ENCODE measurements at regions not wholly inside any gene's neighbourhood (a gene's known extent, or its start where the extent isn't known, plus 50 kb on each side); places are given as distances from the start of the nearest gene placed in this dataset.
"Not testable (repeated sequence)": the region's sequence is repeated elsewhere in the genome, so short reads cannot be mapped to it uniquely, and the experiment has no call there.

DNA sequence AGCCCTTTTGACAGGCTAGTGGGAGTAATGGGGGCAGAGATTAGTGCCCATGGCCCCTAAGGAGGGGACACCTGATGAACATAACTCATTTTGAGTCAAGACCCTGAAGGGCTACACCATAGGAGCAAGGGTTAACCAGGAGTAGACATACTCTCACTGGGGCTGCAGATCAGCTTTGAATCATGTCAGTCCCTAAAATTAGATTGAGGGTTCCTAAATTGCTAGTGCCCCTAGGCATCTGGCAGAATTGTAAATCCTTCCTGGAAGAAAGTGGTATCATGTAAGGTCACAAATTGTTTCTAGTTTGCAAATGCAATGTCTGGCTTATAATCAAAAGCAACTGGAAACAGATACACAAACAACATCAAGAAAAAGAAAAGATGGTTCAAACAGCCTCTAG is 52.1 kb upstream of the LRRC37A2 start:
- DNase-seq; H3K27ac ChIP-seq; in situ Hi-C loops (cut with HindIII; ENCODE audit: low pct_ligation_motif_present, low sequenced_read_pairs); H3K27me3 ChIP-seq (replicated peaks); H3K36me3 ChIP-seq (replicated peaks); H3K4me3 ChIP-seq (ENCODE audit: low read depth, low read length): not testable (repeated sequence)

- H3K4me3 ChIP-seq (ENCODE audit: low read depth, low read length); in situ Hi-C loops (cut with HindIII; ENCODE audit: low pct_ligation_motif_present, low sequenced_read_pairs); H3K27me3 ChIP-seq (replicated peaks); DNase-seq; H3K27ac ChIP-seq; H3K36me3 ChIP-seq (replicated peaks): not testable (repeated sequence)
Observed at GRCh38 chr17:46455069-46455468, 57.2 kb upstream of the LRRC37A2 start.

- H3K27me3 ChIP-seq (replicated peaks) = not testable (repeated sequence)
Observed at GRCh38 chr17:46454572-46454971, 57.7 kb upstream of the LRRC37A2 start.

GRCh38 chr17:46453077-46453476 is 59.2 kb upstream of the LRRC37A2 start:
- DNase-seq; H3K36me3 ChIP-seq (replicated peaks); in situ Hi-C loops (cut with HindIII; ENCODE audit: low pct_ligation_motif_present, low sequenced_read_pairs); H3K4me3 ChIP-seq (ENCODE audit: low read depth, low read length); H3K27me3 ChIP-seq (replicated peaks); H3K27ac ChIP-seq: not testable (repeated sequence)

More at GRCh38 chr17:46454572-46454971, 57.7 kb upstream of the LRRC37A2 start:
- H3K36me3 ChIP-seq (replicated peaks); in situ Hi-C loops (cut with HindIII; ENCODE audit: low pct_ligation_motif_present, low sequenced_read_pairs); H3K4me3 ChIP-seq (ENCODE audit: low read depth, low read length); DNase-seq; H3K27ac ChIP-seq: not testable (repeated sequence)

- H3K4me3 ChIP-seq (ENCODE audit: low read depth, low read length); DNase-seq: not testable (repeated sequence)
Observed at GRCh38 chr17:46445849-46446248, 66.4 kb upstream of the LRRC37A2 start.

GRCh38 chr17:46445411-46445810 is 66.9 kb upstream of the LRRC37A2 start:
- in situ Hi-C loops (cut with HindIII; ENCODE audit: low pct_ligation_motif_present, low sequenced_read_pairs) = not testable (repeated sequence)

More at GRCh38 chr17:46445849-46446248, 66.4 kb upstream of the LRRC37A2 start:
- H3K36me3 ChIP-seq (replicated peaks); H3K27me3 ChIP-seq (replicated peaks); in situ Hi-C loops (cut with HindIII; ENCODE audit: low pct_ligation_motif_present, low sequenced_read_pairs); H3K27ac ChIP-seq: not testable (repeated sequence)

GRCh38 chr17:46442153-46442552 is 70.1 kb upstream of the LRRC37A2 start:
- in situ Hi-C loops (cut with HindIII; ENCODE audit: low pct_ligation_motif_present, low sequenced_read_pairs); DNase-seq; H3K27ac ChIP-seq; H3K4me3 ChIP-seq (ENCODE audit: low read depth, low read length); H3K27me3 ChIP-seq (replicated peaks); H3K36me3 ChIP-seq (replicated peaks): not testable (repeated sequence)

More at GRCh38 chr17:46445411-46445810, 66.9 kb upstream of the LRRC37A2 start:
- not testable (repeated sequence) for DNase-seq; H3K36me3 ChIP-seq (replicated peaks); H3K27me3 ChIP-seq (replicated peaks); H3K4me3 ChIP-seq (ENCODE audit: low read depth, low read length); H3K27ac ChIP-seq

DNA sequence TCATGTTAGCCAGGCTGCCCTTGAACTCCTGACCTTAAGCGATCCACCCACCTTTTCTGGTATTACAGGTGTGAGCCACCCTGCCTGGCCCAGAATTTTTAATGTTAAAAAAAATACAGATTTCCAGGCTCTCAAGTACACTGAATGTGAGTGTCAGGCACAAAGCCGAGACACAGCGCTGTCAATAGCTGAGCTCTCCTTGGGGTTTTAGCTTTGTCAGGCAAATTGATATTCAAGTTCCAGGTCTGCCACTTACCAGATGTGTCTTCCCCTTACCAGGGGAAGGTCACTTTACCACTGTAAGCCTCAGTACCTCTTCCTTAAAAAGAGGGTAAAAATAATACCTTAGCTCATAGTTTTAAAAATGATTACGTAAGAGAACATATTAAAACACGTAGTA is 71.6 kb upstream of the LRRC37A2 start:
- H3K27me3 ChIP-seq (replicated peaks); in situ Hi-C loops (cut with HindIII; ENCODE audit: low pct_ligation_motif_present, low sequenced_read_pairs); DNase-seq; H3K27ac ChIP-seq; H3K36me3 ChIP-seq (replicated peaks); H3K4me3 ChIP-seq (ENCODE audit: low read depth, low read length): not testable (repeated sequence)

DNA sequence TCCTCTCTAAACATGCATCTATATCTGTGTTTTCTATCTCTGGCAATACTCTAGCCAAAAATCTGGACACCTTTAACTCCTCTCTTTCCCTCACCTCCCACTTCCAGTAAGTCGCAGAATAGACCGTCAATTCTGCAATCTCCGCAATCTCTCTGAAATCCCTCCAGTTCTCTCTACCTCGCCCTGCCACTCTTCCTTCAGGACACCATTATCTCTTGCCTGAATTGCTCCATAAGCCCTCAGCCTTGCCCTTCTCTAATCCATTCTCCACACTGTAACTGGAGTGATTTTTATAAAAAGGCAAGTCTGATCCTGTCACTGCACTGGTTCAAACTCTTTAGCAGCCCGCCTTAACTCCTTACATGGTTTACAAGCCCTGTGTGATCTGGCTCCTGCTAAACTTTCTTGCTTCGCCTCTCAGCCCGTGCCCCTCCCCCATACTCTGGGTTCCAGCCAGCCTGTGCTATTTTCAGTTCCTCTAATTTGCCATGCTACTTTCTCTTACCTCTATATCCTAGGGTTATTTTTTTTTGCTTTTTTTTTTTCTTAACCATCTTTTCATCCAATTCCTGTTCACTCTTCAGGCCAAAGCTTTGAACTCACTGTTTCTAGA is 73.0 kb upstream of the ARL17B start:
- H3K27me3 ChIP-seq (replicated peaks); in situ Hi-C loops (cut with HindIII; ENCODE audit: low pct_ligation_motif_present, low sequenced_read_pairs); H3K27ac ChIP-seq; H3K36me3 ChIP-seq (replicated peaks); DNase-seq; H3K4me3 ChIP-seq (ENCODE audit: low read depth, low read length): not testable (repeated sequence)

GRCh38 chr17:46430300-46430699 is 68.7 kb upstream of the ARL17B start:
- H3K4me3 ChIP-seq (ENCODE audit: low read depth, low read length); H3K27ac ChIP-seq; H3K27me3 ChIP-seq (replicated peaks); in situ Hi-C loops (cut with HindIII; ENCODE audit: low pct_ligation_motif_present, low sequenced_read_pairs); H3K36me3 ChIP-seq (replicated peaks); DNase-seq: not testable (repeated sequence)

DNA sequence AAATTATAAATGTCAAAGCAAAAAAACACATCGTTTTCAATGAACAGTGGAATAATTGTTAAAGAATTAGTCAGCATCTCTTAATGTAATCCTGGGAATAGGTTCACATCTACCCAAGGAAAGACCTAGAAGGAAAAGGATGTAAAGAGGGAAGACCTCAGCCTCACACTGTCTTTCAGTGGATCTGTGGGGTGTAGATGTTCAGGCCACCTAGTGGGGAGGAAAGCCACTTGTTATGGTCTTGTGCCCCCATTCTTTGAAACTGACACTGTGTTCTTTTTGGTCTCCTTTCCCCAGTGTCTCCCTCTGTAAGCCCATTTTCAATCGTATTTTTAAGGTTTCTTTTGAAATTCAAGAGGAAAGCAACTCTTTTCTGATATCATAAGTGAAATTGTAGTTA is 68.1 kb upstream of the ARL17B start:
- H3K27ac ChIP-seq; H3K27me3 ChIP-seq (replicated peaks); H3K4me3 ChIP-seq (ENCODE audit: low read depth, low read length); DNase-seq; in situ Hi-C loops (cut with HindIII; ENCODE audit: low pct_ligation_motif_present, low sequenced_read_pairs); H3K36me3 ChIP-seq (replicated peaks): not testable (repeated sequence)

GRCh38 chr17:46424187-46424884 is 62.8 kb upstream of the ARL17B start:
- H3K36me3 ChIP-seq (replicated peaks); H3K27ac ChIP-seq; in situ Hi-C loops (cut with HindIII; ENCODE audit: low pct_ligation_motif_present, low sequenced_read_pairs); DNase-seq; H3K27me3 ChIP-seq (replicated peaks); H3K4me3 ChIP-seq (ENCODE audit: low read depth, low read length): not testable (repeated sequence)

GRCh38 chr17:46417907-46418306 is 56.3 kb upstream of the ARL17B start:
- H3K27ac ChIP-seq; H3K4me3 ChIP-seq (ENCODE audit: low read depth, low read length); H3K27me3 ChIP-seq (replicated peaks); H3K36me3 ChIP-seq (replicated peaks); in situ Hi-C loops (cut with HindIII; ENCODE audit: low pct_ligation_motif_present, low sequenced_read_pairs): not testable (repeated sequence)
- DNase-seq = peak; percentile 1

DNA sequence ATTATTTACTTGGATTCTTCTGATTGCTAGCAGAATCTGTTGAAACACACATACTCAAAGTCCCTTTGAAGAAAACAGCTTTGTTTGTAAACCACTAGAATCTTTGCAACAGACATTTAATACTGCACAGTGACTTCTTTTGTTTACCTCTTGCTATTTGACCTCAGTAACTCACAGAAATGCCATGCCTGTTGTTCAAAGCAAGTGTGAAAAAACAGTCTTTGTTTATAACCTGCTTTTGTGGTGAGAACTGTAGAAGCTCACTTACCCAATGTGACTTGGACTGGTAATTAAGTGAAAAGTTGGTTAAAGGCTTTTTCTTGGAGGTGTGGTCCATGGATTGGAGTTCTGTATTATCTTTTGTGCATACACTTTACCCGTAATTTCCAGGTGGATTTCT is 55.7 kb upstream of the ARL17B start:
- H3K4me3 ChIP-seq (ENCODE audit: low read depth, low read length); DNase-seq; H3K27me3 ChIP-seq (replicated peaks); in situ Hi-C loops (cut with HindIII; ENCODE audit: low pct_ligation_motif_present, low sequenced_read_pairs); H3K27ac ChIP-seq; H3K36me3 ChIP-seq (replicated peaks): not testable (repeated sequence)

GRCh38 chr17:46414559-46414958 is 53.0 kb upstream of the ARL17B start:
- DNase-seq; in situ Hi-C loops (cut with HindIII; ENCODE audit: low pct_ligation_motif_present, low sequenced_read_pairs); H3K4me3 ChIP-seq (ENCODE audit: low read depth, low read length): not testable (repeated sequence)

More at GRCh38 chr17:46414559-46414958, 53.0 kb upstream of the ARL17B start:
- not testable (repeated sequence) for H3K27me3 ChIP-seq (replicated peaks); H3K27ac ChIP-seq; H3K36me3 ChIP-seq (replicated peaks)
